ENCODE measurements at regions not wholly inside any gene's neighbourhood (a gene's known extent, or its start where the extent isn't known, plus 50 kb on each side); places are given as distances from the start of the nearest gene placed in this dataset.

DNA sequence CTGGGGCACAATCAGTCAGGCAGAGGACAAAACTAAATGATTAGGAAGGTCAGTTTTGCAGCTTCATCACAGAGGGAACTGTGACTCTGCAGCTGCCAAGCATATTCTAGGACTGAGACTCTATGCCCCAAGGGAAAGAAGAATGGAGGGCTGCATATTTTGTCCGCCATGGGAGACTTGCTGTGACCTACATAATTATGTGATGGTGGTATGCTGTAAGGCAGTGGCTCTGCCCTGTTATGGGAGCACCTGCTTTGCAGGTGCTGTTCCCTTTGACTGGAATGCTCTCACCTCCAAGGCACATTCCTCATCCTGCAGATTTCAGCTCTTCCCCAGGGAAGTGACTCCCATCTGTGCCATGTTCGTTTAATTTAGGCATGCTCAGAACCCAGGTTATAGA, 261.9 kb upstream of the EPHA4 start:
- 55 to 71% methylated on average over 2 of the region's 2 CpGs for WGBS, 2 donors

DNA sequence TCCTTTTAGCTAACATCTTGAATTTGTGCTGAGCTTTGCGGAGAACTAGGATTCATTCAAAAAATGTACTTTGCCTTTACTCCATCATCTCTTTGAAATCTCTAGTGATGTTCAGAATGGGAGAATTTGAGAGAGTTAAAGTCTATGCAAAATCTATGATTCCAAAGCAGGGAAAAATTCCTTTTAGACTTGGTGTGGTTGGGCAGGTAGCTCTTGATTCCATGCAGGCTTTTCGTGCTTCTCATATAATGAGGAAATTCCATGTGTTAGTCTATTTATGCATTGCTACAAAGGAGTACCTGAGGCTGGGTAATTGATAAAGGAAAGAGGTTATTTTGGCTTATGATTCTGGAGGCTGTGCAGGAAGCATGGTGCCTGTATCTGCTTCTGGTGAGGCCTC, 258.9 kb upstream of the EPHA4 start:
- no peaks in the 10 kb centered on the region for H3K4me1 ChIP-seq
- WGBS, 2 donors: 74 to 76% methylated on average over 2 of the region's 2 CpGs
- no peak overlapping the region for H3K27ac ChIP-seq
- TF ChIP-seq, protein P1, sequence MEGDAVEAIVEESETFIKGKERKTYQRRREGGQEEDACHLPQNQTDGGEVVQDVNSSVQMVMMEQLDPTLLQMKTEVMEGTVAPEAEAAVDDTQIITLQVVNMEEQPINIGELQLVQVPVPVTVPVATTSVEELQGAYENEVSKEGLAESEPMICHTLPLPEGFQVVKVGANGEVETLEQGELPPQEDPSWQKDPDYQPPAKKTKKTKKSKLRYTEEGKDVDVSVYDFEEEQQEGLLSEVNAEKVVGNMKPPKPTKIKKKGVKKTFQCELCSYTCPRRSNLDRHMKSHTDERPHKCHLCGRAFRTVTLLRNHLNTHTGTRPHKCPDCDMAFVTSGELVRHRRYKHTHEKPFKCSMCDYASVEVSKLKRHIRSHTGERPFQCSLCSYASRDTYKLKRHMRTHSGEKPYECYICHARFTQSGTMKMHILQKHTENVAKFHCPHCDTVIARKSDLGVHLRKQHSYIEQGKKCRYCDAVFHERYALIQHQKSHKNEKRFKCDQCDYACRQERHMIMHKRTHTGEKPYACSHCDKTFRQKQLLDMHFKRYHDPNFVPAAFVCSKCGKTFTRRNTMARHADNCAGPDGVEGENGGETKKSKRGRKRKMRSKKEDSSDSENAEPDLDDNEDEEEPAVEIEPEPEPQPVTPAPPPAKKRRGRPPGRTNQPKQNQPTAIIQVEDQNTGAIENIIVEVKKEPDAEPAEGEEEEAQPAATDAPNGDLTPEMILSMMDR (IDR thresholded peaks at IDR 0.05): no peak
- TF ChIP-seq POLR2A (IDR thresholded peaks at IDR 0.05): no peak
- DNase-seq: no peak
- intact Hi-C loops (cut with DNase I): no loop called here
- no peaks in the 10 kb centered on the region for H3K36me3 ChIP-seq
- no peak overlapping the region for H3K4me3 ChIP-seq
- no peaks in the 10 kb centered on the region for H3K27me3 ChIP-seq
- H3K9me3 ChIP-seq: no peaks in the 10 kb centered on the region

More for the DNA sequence above, 261.9 kb upstream of the EPHA4 start:
- Histone ChIP-seq H3K27me3 (no peaks in the 10 kb centered on the region), H3K4me3 (no peak overlapping the region), H3K27ac (no peak overlapping the region), H3K4me1 (no peaks in the 10 kb centered on the region), H3K36me3 (no peaks in the 10 kb centered on the region), H3K9me3 (no peaks in the 10 kb centered on the region)
- TF ChIP-seq, protein P1 (IDR thresholded peaks at IDR 0.05): no peak
- no peak for TF ChIP-seq POLR2A (IDR thresholded peaks at IDR 0.05)
- intact Hi-C loops (cut with DNase I): no loop called here
- DNase-seq: no peak

DNA sequence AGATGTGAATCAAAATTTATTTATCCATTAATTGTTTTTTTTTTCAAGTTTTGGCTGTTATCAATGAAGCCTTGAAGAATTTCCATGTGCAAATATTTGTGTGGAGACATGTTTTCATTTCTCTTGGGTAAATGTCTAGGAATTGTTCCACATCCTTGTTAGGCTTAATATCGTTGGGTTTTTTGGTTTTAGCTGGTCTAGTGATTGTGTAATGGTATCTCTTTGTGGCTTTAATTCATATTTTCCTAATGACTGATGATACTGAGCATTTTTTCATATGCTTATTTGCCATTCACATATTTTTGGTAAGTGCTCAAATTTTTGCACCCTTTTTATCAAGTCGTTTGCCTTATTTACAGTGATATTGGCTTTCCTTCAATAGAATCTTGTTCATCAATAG, 250.3 kb upstream of the EPHA4 start:
- TF ChIP-seq, protein P1 (IDR thresholded peaks at IDR 0.05): no peak
- no peak for TF ChIP-seq POLR2A (IDR thresholded peaks at IDR 0.05)
- H3K4me3 ChIP-seq: no peak overlapping the region
- no peaks in the 10 kb centered on the region for H3K4me1 ChIP-seq
- WGBS, 2 donors: 30 to 39% methylated on average over 2 of the region's 2 CpGs
- DNase-seq: no peak
- H3K27ac ChIP-seq: no peak overlapping the region
- intact Hi-C loops (cut with DNase I): no loop called here
- H3K9me3 ChIP-seq: no peaks in the 10 kb centered on the region
- no peaks in the 10 kb centered on the region for H3K27me3 ChIP-seq
- no peaks in the 10 kb centered on the region for H3K36me3 ChIP-seq

DNA sequence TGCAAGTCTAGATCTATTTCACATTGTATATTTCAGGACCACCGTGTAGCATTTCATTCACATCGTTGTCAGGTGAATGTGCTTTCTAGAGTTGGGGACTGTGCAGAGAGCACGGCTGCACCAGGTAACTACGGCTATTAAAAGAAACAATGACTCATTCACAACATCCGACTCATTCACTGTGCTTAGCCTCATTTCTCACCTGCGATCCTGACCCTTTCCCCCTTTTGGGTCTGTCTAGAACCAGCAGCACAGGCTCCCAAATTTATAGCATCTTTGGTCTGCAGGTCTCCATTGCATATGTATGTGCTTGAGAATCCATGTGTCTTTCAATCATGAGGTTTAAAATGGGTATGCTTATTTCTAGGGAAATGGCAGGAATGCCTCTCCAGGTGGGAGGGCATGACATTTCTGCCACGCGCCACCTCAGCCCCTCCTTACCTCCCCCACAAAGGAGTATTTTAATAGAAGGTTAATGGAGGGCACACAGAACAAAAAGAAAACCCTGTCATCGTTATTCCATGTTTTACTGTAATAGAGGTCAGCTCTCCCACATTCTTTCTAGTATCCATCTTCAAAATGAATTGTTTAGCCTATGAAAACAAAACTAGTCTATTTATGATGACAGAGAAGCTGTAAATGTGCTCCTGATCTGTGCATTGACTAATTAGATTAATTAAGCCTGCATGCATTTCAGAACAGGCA, 246.7 kb upstream of the EPHA4 start:
- intact Hi-C loops (cut with DNase I): no loop called here
- no peaks in the 10 kb centered on the region for H3K4me1 ChIP-seq
- no peak for DNase-seq
- WGBS, 2 donors: 43 to 48% methylated on average over 9 of the region's 9 CpGs
- no peaks in the 10 kb centered on the region for H3K27me3 ChIP-seq
- no peak for TF ChIP-seq POLR2A (IDR thresholded peaks at IDR 0.05)
- TF ChIP-seq, protein P1 (IDR thresholded peaks at IDR 0.05): no peak
- H3K4me3 ChIP-seq: no peak overlapping the region
- H3K36me3 ChIP-seq: no peaks in the 10 kb centered on the region
- H3K27ac ChIP-seq: no peak overlapping the region
- H3K9me3 ChIP-seq: no peaks in the 10 kb centered on the region

DNA sequence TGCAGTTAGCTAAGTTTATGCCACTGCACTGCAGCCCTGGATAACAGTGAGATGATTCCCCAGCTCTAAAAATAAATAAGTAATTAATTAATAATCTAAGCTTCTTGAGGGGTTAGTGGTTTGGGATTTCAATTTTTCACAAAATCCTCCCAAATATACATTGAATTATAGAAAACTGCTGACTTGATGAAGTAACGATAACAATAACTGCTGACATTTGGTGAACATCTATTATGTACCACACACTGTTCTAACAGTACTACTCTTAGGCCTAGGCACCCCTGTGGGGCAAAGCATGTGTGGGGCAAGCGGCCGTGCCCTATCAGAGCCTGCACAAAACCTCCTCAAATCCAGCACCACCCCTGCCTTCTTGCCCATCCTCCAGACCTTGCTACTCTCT, 245.8 kb upstream of the EPHA4 start:
- no peaks in the 10 kb centered on the region for H3K36me3 ChIP-seq
- H3K4me1 ChIP-seq: no peaks in the 10 kb centered on the region
- H3K9me3 ChIP-seq: no peaks in the 10 kb centered on the region
- intact Hi-C loops (cut with DNase I): no loop called here
- no peak for DNase-seq
- 79 to 85% methylated on average over 3 of the region's 3 CpGs for WGBS, 2 donors
- no peak for TF ChIP-seq POLR2A (IDR thresholded peaks at IDR 0.05)
- TF ChIP-seq, protein P1 (IDR thresholded peaks at IDR 0.05): no peak
- no peaks in the 10 kb centered on the region for H3K27me3 ChIP-seq
- no peak overlapping the region for H3K27ac ChIP-seq
- H3K4me3 ChIP-seq: no peak overlapping the region
